ENCODE measurements at regions not wholly inside any gene's neighbourhood (a gene's known extent, or its start where the extent isn't known, plus 50 kb on each side); places are given as distances from the start of the nearest gene placed in this dataset.
A peak's percentile ranks its signal among the peaks of the same experiment; 100 is the strongest.

- intact Hi-C loops (cut with DNase I; ENCODE audit: low total_unique reads), result loop anchor here (2.0 to 5.0 kb wide), 3 partner anchors 37 to 180 kb away; no protein-coding TSS in a partner anchor
- no peak overlapping the region for H3K4me3 ChIP-seq
- peak overlapping the region; percentile 73 to 86 for H3K27ac ChIP-seq
- no peaks in the 10 kb centered on the region for H3K27me3 ChIP-seq
- no peaks in the 10 kb centered on the region for H3K9me3 ChIP-seq
- DNase-seq, result no peak
- TF ChIP-seq CTCF (IDR thresholded peaks at IDR 0.05), result peak; percentile 85 to 86
- no peaks in the 10 kb centered on the region for H3K36me3 ChIP-seq
- H3K4me1 ChIP-seq, result peaks cover 8 to 50% (median 37%) of the 10 kb centered on the region in 4 donors
Observed at GRCh38 chr3:8441969-8442559, 59.6 kb upstream of the LMCD1 start.

GRCh38 chr3:8442993-8443650 lies 58.5 kb upstream of the LMCD1 start:
- Histone ChIP-seq H3K36me3 (no peaks in the 10 kb centered on the region), H3K9me3 (no peaks in the 10 kb centered on the region), H3K4me1 (peaks cover 8 to 46% (median 37%) of the 10 kb centered on the region in 4 donors), H3K27ac (peak overlapping the region; percentile 73 to 86), H3K4me3 (no peak overlapping the region), H3K27me3 (no peaks in the 10 kb centered on the region)
- no peak for TF ChIP-seq CTCF (IDR thresholded peaks at IDR 0.05)
- intact Hi-C loops (cut with DNase I; ENCODE audit: low total_unique reads), result loop anchor here (2.0 to 5.0 kb wide), 3 partner anchors 36 to 179 kb away; no protein-coding TSS in a partner anchor
- DNase-seq, result no peak

- intact Hi-C loops (cut with DNase I; ENCODE audit: low total_unique reads), result loop anchor here (2.0 to 5.0 kb wide), 3 partner anchors 35 to 178 kb away; no protein-coding TSS in a partner anchor
- Histone ChIP-seq H3K9me3 (no peaks in the 10 kb centered on the region), H3K4me3 (peak overlapping the region in 1 of 2 donors; percentile 20), H3K27me3 (no peaks in the 10 kb centered on the region), H3K4me1 (peaks cover 8 to 46% (median 37%) of the 10 kb centered on the region in 4 donors), H3K27ac (peak overlapping the region; percentile 73 to 86), H3K36me3 (no peaks in the 10 kb centered on the region)
- DNase-seq, result peak; percentile 89 to 93
- TF ChIP-seq CTCF (IDR thresholded peaks at IDR 0.05), result no peak
Observed at GRCh38 chr3:8443829-8444791, 57.5 kb upstream of the LMCD1 start.

GRCh38 chr3:8444883-8445282 lies 56.7 kb upstream of the LMCD1 start:
- Histone ChIP-seq H3K27ac (peak overlapping the region; percentile 73 to 86), H3K36me3 (no peaks in the 10 kb centered on the region), H3K4me3 (no peak overlapping the region), H3K4me1 (peaks cover 8 to 46% (median 37%) of the 10 kb centered on the region in 4 donors), H3K9me3 (no peaks in the 10 kb centered on the region), H3K27me3 (no peaks in the 10 kb centered on the region)
- DNase-seq, result no peak
- TF ChIP-seq CTCF (IDR thresholded peaks at IDR 0.05), result no peak
- intact Hi-C loops (cut with DNase I; ENCODE audit: low total_unique reads), result loop anchor here (5.0 kb wide), 2 partner anchors 162 to 177 kb away; no protein-coding TSS in a partner anchor

GRCh38 chr3:8445861-8446260 lies 55.8 kb upstream of the LMCD1 start:
- Histone ChIP-seq H3K27me3 (no peaks in the 10 kb centered on the region), H3K4me3 (no peak overlapping the region), H3K36me3 (no peaks in the 10 kb centered on the region), H3K9me3 (no peaks in the 10 kb centered on the region), H3K4me1 (peaks cover 8 to 54% (median 37%) of the 10 kb centered on the region in 4 donors), H3K27ac (peak overlapping the region; percentile 73 to 86)
- DNase-seq, result no peak
- no peak for TF ChIP-seq CTCF (IDR thresholded peaks at IDR 0.05)
- intact Hi-C loops (cut with DNase I; ENCODE audit: low total_unique reads), result no loop called here
